Fibroblast of villous mesenchyme (primary cell): ENCODE measurements at regions not wholly inside any gene's neighbourhood (a gene's known extent, or its start where the extent isn't known, plus 50 kb on each side); places are given as distances from the start of the nearest gene placed in this dataset.

Source experiments
- DNase-seq: peaks from one replicate; pipeline ENCODE4 v3.0.0-alpha.2; 2010; ENCODE audit warnings: low read depth
- H3K4me3 ChIP-seq: 2 replicates; pipeline ENCODE4 v1.5.1; 2011; ENCODE audit warnings: low read depth, mild to moderate bottlenecking, low read length
- CTCF ChIP-seq: IDR thresholded peaks from 2 replicates; pipeline ENCODE4 v1.5.1; 2012; ENCODE audit warnings: low read depth, mild to moderate bottlenecking, low read length; ENCODE audit not compliant: insufficient read depth

GRCh38 chr4:18641334-18641733 is 619.8 kb upstream of the LCORL start:
- TF ChIP-seq CTCF: no peak
- H3K4me3 ChIP-seq: no peak overlapping the region

GRCh38 chr4:18638031-18638430 is 616.5 kb upstream of the LCORL start:
- no peak for DNase-seq
- TF ChIP-seq CTCF: no peak
- H3K4me3 ChIP-seq: no peak overlapping the region

More at GRCh38 chr4:18641334-18641733, 619.8 kb upstream of the LCORL start:
- no peak for DNase-seq

- DNase-seq: no peak
- H3K4me3 ChIP-seq: no peak overlapping the region
- no peak for TF ChIP-seq CTCF
These were observed 614.5 kb upstream of the LCORL start for GRCh38 chr4:18636001-18636585.

- no peak for TF ChIP-seq CTCF
- H3K4me3 ChIP-seq: no peak overlapping the region
- no peak for DNase-seq
These were observed 614.0 kb upstream of the LCORL start for GRCh38 chr4:18635531-18635930.

- TF ChIP-seq CTCF: no peak
- DNase-seq: no peak
- no peak overlapping the region for H3K4me3 ChIP-seq
These were observed 610.0 kb upstream of the LCORL start for GRCh38 chr4:18631586-18631985.

GRCh38 chr4:18630218-18631110 is 608.9 kb upstream of the LCORL start:
- no peak overlapping the region for H3K4me3 ChIP-seq
- DNase-seq: no peak
- no peak for TF ChIP-seq CTCF
